Fibroblast of lung (primary cell): ENCODE measurements at regions not wholly inside any gene's neighbourhood (a gene's known extent, or its start where the extent isn't known, plus 50 kb on each side); places are given as distances from the start of the nearest gene placed in this dataset.

Experiments
- EZH2 ChIP-seq: IDR thresholded peaks from 2 replicates; pipeline ENCODE4 v1.5.1; 2012; ENCODE audit warnings: low read length, control low read depth, mild to moderate bottlenecking; ENCODE audit errors: missing control alignments
- TF ChIP-seq, protein P1 (sequence below), 2 donors: IDR thresholded peaks in 1 of 2; conservative IDR thresholded peaks in 1 of 2; 1 replicate in 1 of 2; 2 replicates in 1 of 2; pipeline ENCODE4 v1.5.1; 2011 to 2012; ENCODE audit warnings: low read length in 2 of 2, control low read depth in 1 of 2, inconsistent platforms in 1 of 2, low read depth in 1 of 2, mild to moderate bottlenecking in 1 of 2

DNA sequence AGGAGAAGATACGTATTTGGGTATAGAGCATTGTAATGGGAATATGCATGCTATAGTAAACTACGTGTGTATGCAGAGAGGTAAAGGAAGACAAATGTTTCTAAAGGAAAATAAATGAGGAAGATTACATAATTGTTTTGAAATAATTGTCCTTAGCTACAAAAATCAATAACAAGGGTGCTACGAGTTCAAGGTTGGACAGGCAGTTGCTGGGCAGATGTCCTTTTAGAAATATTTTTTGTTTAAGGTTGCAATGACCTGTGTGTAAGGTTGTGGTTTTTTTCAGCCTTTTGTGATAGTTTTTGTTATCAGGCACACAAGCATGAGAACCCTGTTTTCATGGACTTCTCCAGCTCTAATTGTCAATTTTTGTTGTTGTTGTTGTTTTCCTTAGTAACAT, 1304.1 kb upstream of the CHAC2 start:
- TF ChIP-seq, protein P1, sequence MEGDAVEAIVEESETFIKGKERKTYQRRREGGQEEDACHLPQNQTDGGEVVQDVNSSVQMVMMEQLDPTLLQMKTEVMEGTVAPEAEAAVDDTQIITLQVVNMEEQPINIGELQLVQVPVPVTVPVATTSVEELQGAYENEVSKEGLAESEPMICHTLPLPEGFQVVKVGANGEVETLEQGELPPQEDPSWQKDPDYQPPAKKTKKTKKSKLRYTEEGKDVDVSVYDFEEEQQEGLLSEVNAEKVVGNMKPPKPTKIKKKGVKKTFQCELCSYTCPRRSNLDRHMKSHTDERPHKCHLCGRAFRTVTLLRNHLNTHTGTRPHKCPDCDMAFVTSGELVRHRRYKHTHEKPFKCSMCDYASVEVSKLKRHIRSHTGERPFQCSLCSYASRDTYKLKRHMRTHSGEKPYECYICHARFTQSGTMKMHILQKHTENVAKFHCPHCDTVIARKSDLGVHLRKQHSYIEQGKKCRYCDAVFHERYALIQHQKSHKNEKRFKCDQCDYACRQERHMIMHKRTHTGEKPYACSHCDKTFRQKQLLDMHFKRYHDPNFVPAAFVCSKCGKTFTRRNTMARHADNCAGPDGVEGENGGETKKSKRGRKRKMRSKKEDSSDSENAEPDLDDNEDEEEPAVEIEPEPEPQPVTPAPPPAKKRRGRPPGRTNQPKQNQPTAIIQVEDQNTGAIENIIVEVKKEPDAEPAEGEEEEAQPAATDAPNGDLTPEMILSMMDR (conservative IDR thresholded peaks at IDR 0.05 in 1 of 2, IDR thresholded peaks at IDR 0.05 in 1 of 2; ENCODE audit: low read depth in 1 of 2, low read length in 2 of 2), result no peak
- no peak for TF ChIP-seq EZH2
